K562 (cell line): ENCODE measurements at regions not wholly inside any gene's neighbourhood (a gene's known extent, or its start where the extent isn't known, plus 50 kb on each side); places are given as distances from the start of the nearest gene placed in this dataset.

Experiments
- ATAC-seq: fragments of 200-7000 bp; cut with Tn5 transposase; 3 replicates; pipeline ENCODE4 v1.9.1; 2020; ENCODE audit warnings: moderate library complexity
- BruUV-seq: library from RNA; stranded (reverse); fragments of 400-500 nt; replicated peaks from 2 replicates; lab custom pipeline; 2021; lab: Mats Ljungman, UMichigan
- CTCF ChIA-PET: fragments of 300-600 bp; formaldehyde crosslinking; extraction: SDS; loops from one replicate; lab custom pipeline; 2021; ENCODE audit warnings: low intra/inter-chr PET ratio; lab: Yijun Ruan, JAX
- POLR2A ChIA-PET: fragments of 300-600, 350-650 bp; sonication (Branson Sonifier 250); formaldehyde crosslinking; extraction: SDS; loops from one replicate; lab custom pipeline; 2021; ENCODE audit warnings: antibody characterized with exemption, inconsistent platforms; lab: Yijun Ruan, JAX
- DNase-seq, 4 experiments: peaks; one replicate each; pipeline versions ENCODE4 v3.0.0 to v3.0.0-alpha.2; 2011 to 2018; ENCODE audit warnings: low spot score in 3 of 4, mixed read lengths in 3 of 4; ENCODE audit errors: extremely low read depth in 1 of 4
- FAIRE-seq: peaks from 2 replicates; lab custom pipeline; 2011; peaks lifted over from hg19 to GRCh38; lab: Jason Lieb, UNC
- H2AFZ ChIP-seq: 2 replicates; pipeline ENCODE4 v1.6.0; 2011; ENCODE audit warnings: low read depth, low read length, control low read depth, inconsistent platforms
- H3K27ac ChIP-seq: fragments of 200-600 bp; 3 replicates; pipeline ENCODE4 v1.8.0; 2011; ENCODE audit warnings: low read depth, mild to moderate bottlenecking, control low read depth, inconsistent platforms, low read length, moderate library complexity, mixed read lengths; ENCODE audit errors: extremely low read depth
- H3K27me3 ChIP-seq, 2 experiments: fragments of 300-600 bp in 1 of 2; 2 replicates in 1 of 2; 3 replicates in 1 of 2; pipeline versions ENCODE4 v1.6.0 to v1.8.0; 2011; ENCODE audit warnings: inconsistent platforms in 2 of 2, low read length in 2 of 2, mild to moderate bottlenecking in 1 of 2, mixed read lengths in 1 of 2, moderate library complexity in 1 of 2; ENCODE audit not compliant: control insufficient read depth in 2 of 2, insufficient read depth in 2 of 2
- H3K36me3 ChIP-seq: fragments of 300-600 bp; 3 replicates; pipeline ENCODE4 v1.8.0; 2011; ENCODE audit warnings: mild to moderate bottlenecking, low read length, inconsistent platforms; ENCODE audit not compliant: control insufficient read depth, insufficient read depth
- H3K4me1 ChIP-seq, 2 experiments: fragments of 200-600 bp in 1 of 2; replicated peaks in 1 of 2; 2 replicates in 1 of 2; 3 replicates in 1 of 2; pipeline versions ENCODE4 v1.5.1 to v1.8.0; 2011; ENCODE audit warnings: inconsistent platforms in 2 of 2, low read length in 2 of 2, mild to moderate bottlenecking in 1 of 2, mixed read lengths in 1 of 2, moderate library complexity in 1 of 2; ENCODE audit not compliant: control insufficient read depth in 2 of 2, insufficient read depth in 2 of 2
- H3K4me2 ChIP-seq: 2 replicates; pipeline ENCODE4 v1.6.1; 2011; ENCODE audit warnings: low read length, control low read depth, inconsistent platforms, mixed read lengths; ENCODE audit not compliant: insufficient read depth
- H3K4me3 ChIP-seq: fragments of 200-600 bp; sonication (generic), shearing (Covaris generic); 2 replicates; pipeline ENCODE4 v1.5.1; 2016; ENCODE audit warnings: control low read depth, inconsistent platforms
- H3K79me2 ChIP-seq: fragments of 200-600 bp; 3 replicates; pipeline ENCODE4 v1.8.0; 2011; ENCODE audit warnings: low read length, inconsistent platforms; ENCODE audit not compliant: control insufficient read depth, insufficient read depth
- H3K9ac ChIP-seq, 2 experiments: 2 replicates each; pipeline versions ENCODE4 v1.6.0 to v1.6.1; 2011; ENCODE audit warnings: low read depth in 2 of 2, low read length in 2 of 2, control low read depth in 1 of 2, inconsistent platforms in 1 of 2, mild to moderate bottlenecking in 1 of 2, mixed read lengths in 1 of 2; ENCODE audit not compliant: insufficient read depth in 1 of 2
- H3K9me1 ChIP-seq: one replicate; pipeline ENCODE4 v1.6.0; 2011; ENCODE audit warnings: inconsistent platforms, mild to moderate bottlenecking, low read length, moderate library complexity; ENCODE audit not compliant: control insufficient read depth, insufficient read depth
- H3K9me3 ChIP-seq: replicated peaks from 2 replicates; pipeline ENCODE4 v1.5.1; 2011; ENCODE audit warnings: low read depth, low read length, inconsistent platforms; ENCODE audit not compliant: control insufficient read depth, insufficient read depth
- H4K20me1 ChIP-seq: replicated peaks from 2 replicates; pipeline ENCODE4 v1.6.1; 2011; ENCODE audit warnings: low read length, inconsistent platforms, mixed read lengths; ENCODE audit not compliant: control insufficient read depth, insufficient read depth
- CEBPG ChIP-seq, 3 experiments: fragments of 200-800 bp in 1 of 3; sonication (Bioruptor generic) in 1 of 3; sonication (generic) in 1 of 3; formaldehyde crosslinking in 1 of 3; IDR thresholded peaks in 2 of 3; conservative IDR thresholded peaks in 1 of 3; 2 replicates each; pipeline versions ENCODE4 v1.6.1 to v1.8.0; 2016 to 2022; ENCODE audit warnings: missing compliant biosample characterization in 2 of 3, missing genetic modification characterization in 2 of 3, mild to moderate bottlenecking in 1 of 3, missing genetic modification reagents in 1 of 3
- FOXM1 ChIP-seq, 2 experiments: fragments of 450-650 bp in 1 of 2; sonication (generic) in 1 of 2; formaldehyde crosslinking in 1 of 2; IDR thresholded peaks; 2 replicates each; pipeline versions ENCODE4 v1.6.1 to v1.9.0; 2017 to 2022; ENCODE audit warnings: low read depth in 2 of 2, mild to moderate bottlenecking in 2 of 2, missing genetic modification reagents in 1 of 2, moderate library complexity in 1 of 2
- NFXL1 ChIP-seq: fragments of 450-650 bp; formaldehyde crosslinking; IDR thresholded peaks from 2 replicates; pipeline ENCODE4 v1.4.0; 2021; ENCODE audit warnings: mild to moderate bottlenecking
- POLR2AphosphoS5 ChIP-seq: IDR thresholded peaks from 2 replicates; pipeline ENCODE4 v1.6.1; 2011; ENCODE audit warnings: mild to moderate bottlenecking, low read depth, low read length, moderate library complexity; ENCODE audit not compliant: control insufficient read depth, insufficient read depth
- XRCC3 ChIP-seq: fragments of 450-650 bp; IDR thresholded peaks from 2 replicates; pipeline ENCODE4 v1.6.1; 2017; ENCODE audit warnings: mild to moderate bottlenecking, moderate library complexity
- ZBTB17 ChIP-seq: fragments of 450-650 bp; formaldehyde crosslinking; IDR thresholded peaks from 2 replicates; pipeline ENCODE4 v1.4.0; 2020; ENCODE audit warnings: mild to moderate bottlenecking
- ZBTB43 ChIP-seq: sonication (generic); formaldehyde crosslinking; IDR thresholded peaks from 2 replicates; pipeline ENCODE4 v1.8.0; 2023; ENCODE audit warnings: mild to moderate bottlenecking, missing genetic modification reagents
- ZNF121 ChIP-seq: sonication (generic); formaldehyde crosslinking; conservative IDR thresholded peaks from 2 replicates; pipeline ENCODE4 v1.8.0; 2022; ENCODE audit warnings: missing genetic modification reagents
- ZNF347 ChIP-seq: fragments of 450-650 bp; formaldehyde crosslinking; IDR thresholded peaks from 2 replicates; pipeline ENCODE4 v1.4.0; 2020; ENCODE audit warnings: low read depth, mild to moderate bottlenecking, moderate library complexity
- WGBS: fragments of 100-300 bp; shearing (Covaris generic); methylation state at CpG from one replicate; pipeline ENCODE4 v1.1.6; 2016; ENCODE audit warnings: low coverage, mixed read lengths; ENCODE audit not compliant: insufficient coverage; ENCODE audit errors: missing lambda C conversion rate; 5-methylcytosine and 5-hydroxymethylcytosine counted together
- in situ Hi-C: fragments of 300-500 bp; cut with MboI; formaldehyde crosslinking; loops from 4 replicates; pipeline ENCODE4 v1.15.0; 2018; ENCODE audit warnings: inconsistent platforms, mixed read lengths
- intact Hi-C: fragments of 100-400 bp; cut with micrococcal nuclease; formaldehyde crosslinking; loops from 2 replicates; pipeline ENCODE4 v1.14.2; 2022

DNA sequence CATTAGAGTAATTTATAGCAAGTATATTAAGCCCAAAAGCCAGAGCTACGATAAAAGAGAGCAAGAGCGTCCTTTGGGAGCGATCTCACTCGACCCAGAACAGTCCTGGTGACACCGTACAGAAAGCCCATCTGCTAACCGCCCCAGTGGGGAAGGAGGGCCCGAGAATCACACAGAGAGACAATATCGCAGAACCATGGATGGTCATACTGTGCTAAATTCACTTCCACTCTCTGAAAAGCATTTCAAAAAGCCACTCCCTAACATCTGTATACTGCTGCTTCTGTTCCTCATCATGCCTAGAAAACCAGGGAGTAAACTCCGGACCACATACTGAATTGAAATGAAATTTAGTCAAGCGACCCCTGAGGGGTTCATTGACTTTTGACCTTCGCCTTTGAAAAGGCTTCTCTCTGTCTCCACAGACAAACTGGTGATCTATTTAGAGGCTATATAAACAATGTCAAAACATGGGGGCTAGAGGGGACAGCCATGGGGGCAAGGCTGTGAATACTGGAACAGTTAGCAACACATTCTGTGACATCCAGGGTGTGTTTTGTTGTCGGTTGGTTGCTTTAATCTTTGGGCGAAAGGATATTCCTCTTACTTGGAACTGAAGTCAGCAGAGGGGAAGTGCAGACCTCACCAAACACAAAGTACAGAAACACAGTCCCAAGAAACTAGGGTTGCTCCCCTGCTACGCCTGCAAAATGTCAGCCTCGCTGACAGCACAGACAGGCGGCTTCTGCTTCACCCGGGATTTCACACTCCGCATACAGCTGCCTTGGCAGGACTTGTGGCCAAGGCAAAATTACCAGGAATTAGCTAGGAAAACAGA, 129.0 kb upstream of the RASGEF1B start:
- CTCF ChIA-PET = no interaction called here
- Histone ChIP-seq H2AFZ (no peak overlapping the region), H4K20me1 (no peaks in the 10 kb centered on the region), H3K36me3 (no peaks in the 10 kb centered on the region), H3K4me2 (no peak overlapping the region), H3K9me3 (no peaks in the 10 kb centered on the region), H3K9ac (no peak overlapping the region), H3K27ac (no peak overlapping the region), H3K4me1 (no peaks in the 10 kb centered on the region), H3K79me2 (no peaks in the 10 kb centered on the region), H3K4me3 (no peak overlapping the region), H3K9me1 (no peaks in the 10 kb centered on the region), H3K27me3 (peaks cover 0 to 10% of the 10 kb centered on the region in 2 experiments; a peak in 1 of 5 replicates)
- under 1% methylated on average over 18 of the region's 18 CpGs for WGBS
- in situ Hi-C loops = no loop called here
- no peak for DNase-seq
- no peak for TF ChIP-seq ZBTB17
- no peak for TF ChIP-seq ZNF121
- TF ChIP-seq POLR2AphosphoS5 = no peak
- TF ChIP-seq ZBTB43 = no peak
- TF ChIP-seq ZNF347 (CRISPR knock-in tag) = no peak
- TF ChIP-seq CEBPG (CRISPR knock-in tag; IDR thresholded peaks at IDR 0.05) = no peak
- TF ChIP-seq CEBPG (tag; conservative IDR thresholded peaks at IDR 0.05 in 1 of 2, IDR thresholded peaks at IDR 0.05 in 1 of 2) = no peak
- no peak for TF ChIP-seq XRCC3
- no peak for TF ChIP-seq FOXM1 (IDR thresholded peaks at IDR 0.05; ENCODE audit: low read depth)
- TF ChIP-seq FOXM1 (CRISPR knock-in tag; IDR thresholded peaks at IDR 0.05; ENCODE audit: low read depth) = no peak
- no peak for TF ChIP-seq NFXL1
- no TSS peak for BruUV-seq
- FAIRE-seq = no peak
- intact Hi-C loops = no loop called here
- no peak for ATAC-seq
- POLR2A ChIA-PET = interaction anchor here (0.8 kb wide), 1 partner anchor 18 kb away, joined by 3 read pairs; no protein-coding TSS in a partner anchor
